Activated CD4-positive, alpha-beta T cell treated with anti-CD3 and anti-CD28 coated beads, Interleukin-2, amount 10 ng/mL, durations not matched to agents 24 days and 14 days (primary cell): ENCODE measurements at regions not wholly inside any gene's neighbourhood (a gene's known extent, or its start where the extent isn't known, plus 50 kb on each side); places are given as distances from the start of the nearest gene placed in this dataset.
"Not testable (repeated sequence)": the region's sequence is repeated elsewhere in the genome, so short reads cannot be mapped to it uniquely, and the experiment has no call there.

ENCODE experiments used
- DNase-seq: peaks from one replicate; pipeline ENCODE4 v3.0.0; 2022
- H3K27ac Mint-ChIP-seq: one replicate; pipeline ENCODE4 v1.8.0; 2022; ENCODE audit warnings: mild to moderate bottlenecking, mixed read lengths
- H3K27me3 Mint-ChIP-seq: one replicate; pipeline ENCODE4 v1.8.0; 2022; ENCODE audit warnings: mixed read lengths
- H3K36me3 Mint-ChIP-seq: one replicate; pipeline ENCODE4 v1.8.0; 2022; ENCODE audit warnings: low read depth, mild to moderate bottlenecking, mixed read lengths
- H3K4me1 Mint-ChIP-seq: one replicate; pipeline ENCODE4 v1.8.0; 2021; ENCODE audit warnings: mixed read lengths
- H3K4me3 Mint-ChIP-seq: one replicate; pipeline ENCODE4 v1.8.0; 2022; ENCODE audit warnings: mild to moderate bottlenecking, moderate library complexity, mixed read lengths
- H3K9me3 Mint-ChIP-seq: one replicate; pipeline ENCODE4 v1.8.0; 2021; ENCODE audit warnings: mixed read lengths
- intact Hi-C: fragments of 100-400 bp; cut with micrococcal nuclease; formaldehyde crosslinking; loops from one replicate; pipeline ENCODE4 v1.15.1; 2023

DNA sequence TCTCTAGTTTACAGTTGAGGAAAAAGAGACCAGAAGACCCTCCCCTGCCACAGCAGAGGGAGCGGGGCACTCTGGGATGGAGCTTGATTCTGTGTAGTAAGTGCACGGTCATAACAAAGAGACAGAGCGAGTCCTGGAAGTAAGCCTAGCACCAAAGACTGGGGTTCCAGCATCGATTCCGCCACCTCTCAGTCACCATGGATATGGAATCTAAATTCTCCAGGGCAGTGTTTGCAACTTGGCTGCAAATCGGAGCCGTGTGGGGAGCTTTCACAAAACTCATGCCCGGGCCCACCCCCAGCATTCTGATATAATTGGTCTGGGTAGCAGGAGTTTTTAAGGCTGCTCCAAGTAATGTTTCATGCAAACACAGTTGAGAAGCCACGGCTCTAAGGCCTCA lies 129.5 kb upstream of the OPCML start:
- Mint-ChIP-seq H3K4me3 (no peak overlapping the region), H3K36me3 (no peaks in the 10 kb centered on the region), H3K27me3 (no peaks in the 10 kb centered on the region), H3K9me3 (no peaks in the 10 kb centered on the region), H3K27ac (no peak overlapping the region), H3K4me1 (no peaks in the 10 kb centered on the region)
- no peak for DNase-seq
- intact Hi-C loops, result no loop called here

DNA sequence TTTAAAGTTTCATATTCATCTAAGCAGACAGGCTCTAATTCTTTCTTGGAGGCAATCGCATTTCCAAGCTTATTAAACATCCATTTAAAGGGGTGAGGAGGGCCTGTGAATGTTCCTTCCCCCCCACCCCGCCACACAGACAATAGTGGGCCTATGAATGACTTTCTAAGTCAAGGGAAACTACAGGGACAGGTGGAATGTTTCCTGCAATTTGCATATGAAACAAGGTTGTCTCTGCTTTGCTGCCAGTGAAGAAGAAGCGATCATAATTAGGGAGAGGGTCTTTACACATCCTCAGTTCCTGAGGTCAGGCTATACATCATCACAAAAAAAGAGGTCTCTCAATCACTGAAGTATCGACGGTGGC lies 127.9 kb upstream of the OPCML start:
- no peaks in the 10 kb centered on the region for H3K4me1 Mint-ChIP-seq
- no peak overlapping the region for H3K4me3 Mint-ChIP-seq
- no peaks in the 10 kb centered on the region for H3K9me3 Mint-ChIP-seq
- H3K36me3 Mint-ChIP-seq, result no peaks in the 10 kb centered on the region
- no peaks in the 10 kb centered on the region for H3K27me3 Mint-ChIP-seq
- H3K27ac Mint-ChIP-seq, result no peak overlapping the region
- intact Hi-C loops, result no loop called here
- DNase-seq, result no peak

DNA sequence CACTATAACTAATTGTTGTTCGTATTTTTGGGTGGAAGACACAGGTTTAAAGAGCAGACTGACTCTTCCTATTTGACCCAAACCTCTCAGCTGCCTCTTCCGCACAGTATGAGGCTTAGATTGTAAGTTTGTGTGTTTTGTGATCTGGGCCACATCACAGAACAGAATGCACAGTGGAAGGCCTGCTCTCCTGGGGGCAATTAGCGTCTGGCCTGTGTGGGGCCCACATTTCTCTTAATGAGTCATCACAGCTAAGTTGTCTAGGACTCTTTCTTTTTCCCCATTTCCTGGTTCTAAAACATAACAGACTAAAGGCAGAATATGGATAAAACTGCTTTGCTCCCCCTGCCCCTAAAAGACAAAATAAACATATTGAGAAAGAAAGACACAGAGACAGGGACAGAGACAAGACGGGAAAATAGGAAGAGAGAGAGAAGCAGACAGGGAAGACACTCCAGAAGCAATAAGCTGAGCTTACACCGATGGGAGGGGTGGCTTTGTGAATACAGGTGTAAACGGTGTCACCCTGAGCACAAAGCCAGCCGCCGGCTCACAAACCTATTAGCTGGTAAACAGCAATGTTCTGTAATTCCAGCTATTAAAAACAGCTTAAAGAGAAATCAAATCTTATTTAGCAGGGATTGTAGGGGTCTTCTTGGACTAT lies 127.4 kb upstream of the OPCML start:
- Mint-ChIP-seq H3K4me1 (no peaks in the 10 kb centered on the region), H3K27ac (no peak overlapping the region), H3K4me3 (no peak overlapping the region), H3K27me3 (no peaks in the 10 kb centered on the region), H3K9me3 (no peaks in the 10 kb centered on the region), H3K36me3 (no peaks in the 10 kb centered on the region)
- intact Hi-C loops, result no loop called here
- no peak for DNase-seq

DNA sequence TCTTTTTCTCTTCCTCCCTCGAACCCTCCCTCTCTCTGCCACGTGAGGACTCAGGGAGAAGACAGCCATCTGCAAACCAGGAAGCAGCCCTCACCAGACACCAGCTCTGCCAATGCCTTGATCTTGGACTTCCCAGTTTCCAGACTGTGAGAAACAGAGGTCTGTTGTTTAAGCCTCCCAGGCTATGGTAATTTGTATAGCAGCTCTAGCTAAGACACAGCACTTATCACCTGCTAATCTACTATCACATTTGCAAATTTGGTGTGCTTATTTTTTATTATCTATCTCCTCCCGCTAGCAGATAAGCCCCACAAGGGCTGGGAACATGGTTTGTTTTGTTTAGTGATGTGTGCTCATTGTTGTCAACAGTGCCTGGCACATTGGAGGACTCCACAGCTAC lies 124.8 kb upstream of the OPCML start:
- intact Hi-C loops, result no loop called here
- Mint-ChIP-seq H3K4me1 (no peaks in the 10 kb centered on the region), H3K27me3 (no peaks in the 10 kb centered on the region), H3K9me3 (no peaks in the 10 kb centered on the region), H3K27ac (no peak overlapping the region), H3K4me3 (no peak overlapping the region), H3K36me3 (no peaks in the 10 kb centered on the region)
- DNase-seq, result no peak

DNA sequence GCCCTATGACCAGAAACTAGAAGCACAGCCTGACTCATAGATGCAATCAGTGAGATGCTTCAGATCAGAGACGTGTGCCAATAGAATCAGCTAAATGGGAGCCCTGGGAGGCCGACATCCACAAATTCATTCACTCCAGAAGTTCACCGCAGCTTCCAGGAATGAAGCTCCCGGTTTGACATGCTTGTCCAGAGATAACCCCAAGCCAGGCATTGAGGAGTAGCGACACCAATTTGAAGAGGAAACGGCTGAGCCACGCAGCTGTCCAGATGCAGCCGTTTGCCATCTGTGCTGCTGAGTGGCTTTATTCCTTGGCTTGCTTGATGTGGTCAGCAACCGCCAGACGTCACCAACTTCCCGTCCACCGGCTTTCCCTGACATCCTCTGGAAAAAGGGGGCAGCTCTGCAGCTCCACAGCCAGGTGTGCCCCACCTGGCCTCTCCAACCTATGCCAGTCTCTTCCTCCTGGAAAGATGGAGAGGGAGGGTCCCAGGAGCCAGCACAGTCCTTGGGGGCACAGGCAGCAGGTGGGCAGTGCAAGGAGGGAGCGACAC lies 123.9 kb upstream of the OPCML start:
- Mint-ChIP-seq H3K9me3 (no peaks in the 10 kb centered on the region), H3K36me3 (no peaks in the 10 kb centered on the region), H3K4me3 (no peak overlapping the region), H3K27ac (no peak overlapping the region), H3K4me1 (no peaks in the 10 kb centered on the region), H3K27me3 (no peaks in the 10 kb centered on the region)
- DNase-seq, result no peak
- intact Hi-C loops, result no loop called here

DNA sequence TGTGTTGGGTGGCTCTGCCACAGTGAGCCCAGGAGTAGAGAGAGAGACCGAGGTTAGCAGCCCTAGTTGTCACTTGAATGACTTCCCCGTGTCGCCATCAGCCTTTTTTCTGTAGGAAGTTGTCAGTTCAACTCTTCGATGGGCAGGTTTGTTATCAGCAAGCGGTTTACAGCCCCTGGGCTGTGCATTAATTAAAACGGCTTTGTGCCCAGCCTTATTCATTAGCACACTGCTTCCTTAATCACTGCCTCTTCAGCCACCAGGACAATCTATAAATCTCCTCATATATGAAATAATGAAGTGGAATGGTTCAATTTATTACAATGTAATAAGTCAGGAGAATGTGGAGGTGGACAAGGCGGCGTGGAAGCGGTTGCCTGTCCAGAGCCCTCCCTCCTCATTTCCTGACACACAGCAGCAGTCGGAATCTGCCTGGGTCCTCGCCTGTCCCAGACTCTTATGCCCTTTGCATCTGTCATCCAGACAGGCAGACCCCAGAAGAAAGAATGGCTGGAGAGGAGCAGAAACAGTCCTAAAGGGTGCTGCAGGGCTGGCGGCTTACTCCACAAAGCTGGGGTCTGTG lies 122.4 kb upstream of the OPCML start:
- DNase-seq, result no peak
- H3K27ac Mint-ChIP-seq, result no peak overlapping the region
- H3K4me3 Mint-ChIP-seq, result no peak overlapping the region
- no peaks in the 10 kb centered on the region for H3K9me3 Mint-ChIP-seq
- H3K36me3 Mint-ChIP-seq, result no peaks in the 10 kb centered on the region
- intact Hi-C loops, result no loop called here
- no peaks in the 10 kb centered on the region for H3K4me1 Mint-ChIP-seq
- H3K27me3 Mint-ChIP-seq, result no peaks in the 10 kb centered on the region

DNA sequence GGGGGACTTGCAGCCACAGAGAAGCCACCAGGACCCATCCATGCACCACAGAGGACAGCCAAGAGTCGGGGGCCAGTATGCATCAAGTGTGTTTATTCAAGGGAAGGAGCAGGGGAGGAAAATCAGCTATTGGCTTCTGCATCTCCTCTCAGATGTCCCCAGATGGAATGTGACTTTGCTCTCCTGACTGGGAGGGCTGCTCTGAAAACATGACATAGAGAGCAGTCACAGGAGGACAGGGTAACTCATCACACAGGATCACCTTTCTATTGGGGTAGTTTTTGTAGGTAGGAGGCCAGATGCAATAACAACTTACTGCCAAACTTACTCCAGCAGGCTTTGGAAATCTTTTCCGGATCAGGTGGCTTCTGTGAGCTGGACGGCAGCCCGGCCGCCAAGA lies 121.0 kb upstream of the OPCML start:
- Mint-ChIP-seq H3K27me3 (no peaks in the 10 kb centered on the region), H3K4me3 (no peak overlapping the region), H3K36me3 (no peaks in the 10 kb centered on the region), H3K4me1 (no peaks in the 10 kb centered on the region), H3K9me3 (no peaks in the 10 kb centered on the region), H3K27ac (no peak overlapping the region)
- intact Hi-C loops, result no loop called here
- no peak for DNase-seq

DNA sequence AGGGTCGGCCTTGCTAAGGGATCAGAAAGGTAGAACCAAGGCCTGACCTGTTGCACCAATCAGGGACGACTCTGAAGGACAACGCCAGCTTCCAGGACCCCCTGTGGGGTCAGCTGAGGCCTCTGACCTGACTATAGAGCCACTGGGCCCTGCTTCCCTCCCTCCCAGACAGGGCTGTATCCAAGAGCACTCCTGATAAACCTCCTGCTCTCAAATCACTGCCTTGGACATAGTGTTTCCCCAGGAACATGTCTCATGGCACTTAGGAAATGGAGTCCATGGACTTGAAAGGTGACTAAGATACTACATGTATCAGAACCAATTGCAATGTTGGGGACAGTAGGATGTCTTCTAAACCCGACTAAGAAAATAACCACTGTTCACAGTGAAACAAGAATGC lies 117.8 kb upstream of the OPCML start:
- no peak overlapping the region for H3K27ac Mint-ChIP-seq
- no peaks in the 10 kb centered on the region for H3K36me3 Mint-ChIP-seq
- DNase-seq, result no peak
- intact Hi-C loops, result no loop called here
- no peaks in the 10 kb centered on the region for H3K9me3 Mint-ChIP-seq
- H3K27me3 Mint-ChIP-seq, result no peaks in the 10 kb centered on the region
- H3K4me3 Mint-ChIP-seq, result no peak overlapping the region
- no peaks in the 10 kb centered on the region for H3K4me1 Mint-ChIP-seq

DNA sequence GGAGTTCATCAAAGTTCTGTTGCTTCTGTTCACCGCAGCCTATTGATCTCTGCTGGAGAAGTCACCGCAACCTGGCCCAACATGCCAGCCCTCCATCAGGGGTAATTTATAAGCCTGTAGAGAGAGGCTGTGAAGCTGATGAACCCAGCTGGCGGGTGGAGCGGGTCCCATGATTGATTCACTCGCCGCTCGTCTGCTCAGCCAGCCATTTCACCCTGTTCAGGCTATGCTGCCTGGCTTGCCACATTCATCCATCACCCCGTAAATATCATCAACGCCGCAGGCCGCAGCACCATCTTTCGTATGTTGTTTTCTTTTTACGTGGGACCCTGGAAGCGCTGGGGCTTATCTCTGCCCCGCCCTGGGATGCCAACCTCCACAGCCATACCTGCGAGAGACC lies 116.7 kb upstream of the OPCML start:
- Mint-ChIP-seq H3K27ac (no peak overlapping the region), H3K36me3 (no peaks in the 10 kb centered on the region), H3K4me1 (no peaks in the 10 kb centered on the region), H3K27me3 (no peaks in the 10 kb centered on the region), H3K4me3 (no peak overlapping the region), H3K9me3 (no peaks in the 10 kb centered on the region)
- intact Hi-C loops, result no loop called here
- DNase-seq, result no peak

DNA sequence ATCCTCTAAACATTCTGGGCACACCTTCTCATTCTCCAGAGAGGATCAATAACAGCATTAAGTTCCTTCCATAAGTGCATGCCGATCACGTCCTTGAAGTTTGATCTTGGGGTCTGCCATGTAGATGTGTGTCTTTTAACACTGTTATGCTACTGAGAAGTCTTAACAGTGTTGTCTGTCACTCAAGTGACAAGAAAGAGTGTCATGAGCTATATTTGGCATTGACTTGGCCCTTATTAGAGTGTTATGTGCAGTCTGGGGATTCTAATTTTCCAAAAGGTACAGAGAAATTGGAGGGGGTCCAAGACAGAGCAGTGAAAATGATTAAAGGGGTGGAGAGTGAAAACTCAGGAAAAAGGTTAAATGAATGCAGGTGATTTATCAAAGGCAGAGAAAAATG lies 107.1 kb upstream of the OPCML start:
- H3K27ac Mint-ChIP-seq, result no peak overlapping the region
- no peaks in the 10 kb centered on the region for H3K9me3 Mint-ChIP-seq
- no peak for DNase-seq
- H3K4me3 Mint-ChIP-seq, result no peak overlapping the region
- intact Hi-C loops, result no loop called here
- no peaks in the 10 kb centered on the region for H3K27me3 Mint-ChIP-seq
- no peaks in the 10 kb centered on the region for H3K36me3 Mint-ChIP-seq
- no peaks in the 10 kb centered on the region for H3K4me1 Mint-ChIP-seq

DNA sequence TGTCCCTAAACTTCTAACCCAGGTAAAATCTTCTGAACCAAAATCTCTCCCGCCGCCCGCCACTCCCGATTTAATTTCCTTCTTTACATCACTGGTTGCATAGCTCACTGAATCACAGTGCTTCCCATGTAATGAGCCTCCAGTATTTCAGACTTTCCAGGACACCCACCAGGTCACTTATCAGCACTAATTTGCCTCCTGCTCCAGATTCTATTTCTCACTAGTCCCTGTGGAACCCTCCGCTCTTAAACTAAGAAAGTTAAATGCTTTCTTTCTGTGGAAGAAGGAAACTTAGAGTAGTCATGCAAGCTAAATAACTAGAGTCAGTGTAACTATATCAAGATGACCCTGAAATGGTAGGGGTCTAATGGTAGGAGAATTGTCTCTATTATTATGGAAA lies 106.6 kb upstream of the OPCML start:
- Mint-ChIP-seq H3K4me1 (no peaks in the 10 kb centered on the region), H3K27me3 (no peaks in the 10 kb centered on the region), H3K36me3 (no peaks in the 10 kb centered on the region), H3K4me3 (no peak overlapping the region), H3K9me3 (no peaks in the 10 kb centered on the region), H3K27ac (no peak overlapping the region)
- intact Hi-C loops, result no loop called here
- DNase-seq, result no peak

DNA sequence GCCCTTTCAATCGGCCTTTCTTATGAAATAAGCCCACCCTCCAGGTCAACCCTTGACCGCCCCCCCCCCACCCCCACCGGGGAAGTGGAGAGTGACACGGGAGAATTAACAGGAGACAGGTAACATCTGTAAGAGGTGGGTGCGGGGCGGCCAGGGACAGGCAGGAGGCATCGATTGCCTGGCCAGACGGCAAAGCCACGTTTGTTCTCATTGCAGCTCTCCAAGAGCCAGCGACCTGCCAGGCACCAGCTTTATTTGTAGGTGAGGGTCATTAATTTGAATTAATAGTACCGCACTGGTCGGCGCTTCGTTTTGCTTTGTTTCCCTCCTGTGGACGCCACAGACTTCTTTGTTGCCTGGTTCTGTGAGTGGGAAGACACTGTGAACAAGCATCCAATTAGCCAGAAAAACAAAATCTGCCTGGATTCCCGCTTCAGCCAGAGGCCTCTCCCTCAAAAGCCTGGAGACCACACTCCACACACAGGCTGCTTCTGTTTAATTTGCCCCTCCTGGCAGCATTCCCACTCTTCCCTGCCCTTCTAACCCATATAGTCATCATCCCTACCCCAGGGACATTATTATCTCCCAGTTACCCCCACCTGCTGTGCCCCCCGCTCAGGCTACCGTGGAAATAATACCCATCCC lies 104.5 kb upstream of the OPCML start:
- intact Hi-C loops, result no loop called here
- no peak overlapping the region for H3K27ac Mint-ChIP-seq
- no peaks in the 10 kb centered on the region for H3K36me3 Mint-ChIP-seq
- no peak overlapping the region for H3K4me3 Mint-ChIP-seq
- no peaks in the 10 kb centered on the region for H3K27me3 Mint-ChIP-seq
- no peak for DNase-seq
- H3K9me3 Mint-ChIP-seq, result no peaks in the 10 kb centered on the region
- H3K4me1 Mint-ChIP-seq, result no peaks in the 10 kb centered on the region

DNA sequence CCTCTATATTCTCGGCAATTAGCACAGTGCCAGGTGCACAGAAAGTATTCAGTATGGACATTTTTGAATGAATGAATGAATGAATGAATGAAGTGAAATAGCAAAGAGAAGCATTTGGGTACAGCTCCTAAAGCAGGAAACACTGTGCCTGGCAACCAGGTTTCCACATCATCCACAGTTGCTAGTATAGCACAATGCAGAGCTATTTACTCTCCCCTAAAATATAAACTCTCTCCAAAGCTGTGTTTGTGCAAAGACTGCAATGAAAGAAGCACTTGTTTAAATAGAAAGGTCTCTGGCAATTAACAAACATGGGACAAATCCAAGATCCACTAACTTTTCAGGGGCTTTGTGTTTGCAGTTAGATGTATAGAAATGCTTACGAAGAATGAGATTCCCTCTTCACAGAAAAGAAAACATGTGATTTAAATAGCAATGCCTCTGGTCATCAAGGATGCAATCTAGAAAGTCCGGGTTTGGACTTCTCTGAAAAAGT lies 103.0 kb upstream of the OPCML start:
- no peak for DNase-seq
- H3K4me1 Mint-ChIP-seq, result no peaks in the 10 kb centered on the region
- H3K27me3 Mint-ChIP-seq, result no peaks in the 10 kb centered on the region
- no peaks in the 10 kb centered on the region for H3K36me3 Mint-ChIP-seq
- intact Hi-C loops, result no loop called here
- H3K4me3 Mint-ChIP-seq, result no peak overlapping the region
- no peaks in the 10 kb centered on the region for H3K9me3 Mint-ChIP-seq
- no peak overlapping the region for H3K27ac Mint-ChIP-seq

DNA sequence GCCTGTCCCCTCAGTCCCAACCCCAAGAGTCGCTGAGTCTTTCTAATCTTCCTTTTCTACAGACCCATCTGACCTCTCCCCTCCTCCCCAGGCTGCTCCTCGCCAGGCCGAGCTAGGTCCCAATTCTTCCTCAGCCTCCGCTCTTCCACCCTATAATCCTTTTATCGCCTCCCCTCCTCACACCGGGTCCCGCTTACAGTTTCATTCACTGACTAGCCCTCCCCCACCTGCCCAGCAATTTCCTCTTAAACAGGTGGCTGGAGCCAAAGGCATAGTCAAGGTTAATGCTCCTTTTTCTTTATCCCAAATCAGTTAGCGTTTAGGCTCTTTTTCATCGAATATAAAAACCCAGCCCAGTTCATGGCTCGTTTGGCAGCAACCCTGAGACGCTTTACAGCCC lies 96.1 kb upstream of the OPCML start:
- H3K4me3 Mint-ChIP-seq, H3K9me3 Mint-ChIP-seq, H3K4me1 Mint-ChIP-seq, H3K36me3 Mint-ChIP-seq, H3K27me3 Mint-ChIP-seq, intact Hi-C loops, DNase-seq, H3K27ac Mint-ChIP-seq: not testable (repeated sequence)
